ENCODE measurements at regions not wholly inside any gene's neighbourhood (a gene's known extent, or its start where the extent isn't known, plus 50 kb on each side); places are given as distances from the start of the nearest gene placed in this dataset.
"Not testable (repeated sequence)": the region's sequence is repeated elsewhere in the genome, so short reads cannot be mapped to it uniquely, and the experiment has no call there.

- no peak for DNase-seq
Observed at GRCh38 chr4:63226229-63226628, 1183.0 kb downstream of the TECRL start.

DNA sequence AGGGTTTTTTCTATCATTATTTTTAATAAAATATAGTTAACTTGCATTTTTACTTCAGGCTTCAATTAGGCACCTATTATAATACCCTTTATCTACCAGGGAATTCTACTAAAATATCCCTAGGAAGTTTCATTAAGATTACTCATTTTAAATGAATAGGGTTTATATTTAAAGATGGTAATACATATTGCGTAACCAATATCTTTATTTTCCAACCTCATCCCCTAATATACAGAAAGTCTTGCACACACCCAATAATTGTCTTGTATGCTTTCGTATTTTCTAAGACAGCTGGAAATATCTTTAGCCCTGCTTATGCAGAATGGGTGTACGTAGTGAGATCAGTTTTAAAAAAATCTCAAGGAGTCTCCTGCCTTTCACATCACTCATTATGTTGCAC is 1186.8 kb downstream of the TECRL start:
- DNase-seq: no peak

DNA sequence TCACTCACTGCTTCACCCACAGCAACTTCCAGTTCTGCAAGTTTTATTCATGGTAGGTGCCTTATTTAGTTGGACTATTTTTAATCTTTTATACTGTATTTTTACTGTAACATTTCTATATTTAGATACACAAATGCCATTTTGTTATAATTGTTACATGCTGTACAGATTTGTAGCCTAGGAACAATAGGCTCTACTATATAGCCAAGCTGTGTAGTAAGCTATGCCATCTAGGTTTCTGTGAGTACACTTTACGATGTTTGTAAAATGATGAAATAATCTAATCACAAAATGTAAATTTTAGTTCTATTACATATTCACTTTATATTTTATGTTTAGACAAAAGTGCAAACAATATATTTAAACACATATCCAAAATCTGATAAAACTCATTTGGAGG is 1187.8 kb downstream of the TECRL start:
- no peak for DNase-seq

DNA sequence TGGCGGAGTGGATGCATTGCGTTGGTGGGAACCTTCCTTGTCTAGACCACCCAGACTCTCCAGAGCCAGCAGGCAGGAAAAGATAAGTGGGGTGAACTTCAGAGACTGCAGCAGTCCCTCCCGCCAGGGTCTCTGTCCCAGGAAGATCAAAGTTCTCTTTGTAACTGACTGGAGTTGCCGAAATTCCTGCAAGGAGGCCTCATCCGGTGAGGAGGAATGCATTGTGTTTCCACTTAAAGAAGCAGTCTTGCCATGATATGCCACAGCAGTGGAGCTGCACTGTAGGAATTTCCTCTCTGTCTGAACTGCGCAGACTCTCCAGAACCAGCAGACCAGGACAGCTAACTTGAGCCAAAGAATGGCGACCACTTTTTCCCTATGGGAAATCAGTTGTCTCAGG is 1190.4 kb downstream of the TECRL start:
- DNase-seq: no peak

DNA sequence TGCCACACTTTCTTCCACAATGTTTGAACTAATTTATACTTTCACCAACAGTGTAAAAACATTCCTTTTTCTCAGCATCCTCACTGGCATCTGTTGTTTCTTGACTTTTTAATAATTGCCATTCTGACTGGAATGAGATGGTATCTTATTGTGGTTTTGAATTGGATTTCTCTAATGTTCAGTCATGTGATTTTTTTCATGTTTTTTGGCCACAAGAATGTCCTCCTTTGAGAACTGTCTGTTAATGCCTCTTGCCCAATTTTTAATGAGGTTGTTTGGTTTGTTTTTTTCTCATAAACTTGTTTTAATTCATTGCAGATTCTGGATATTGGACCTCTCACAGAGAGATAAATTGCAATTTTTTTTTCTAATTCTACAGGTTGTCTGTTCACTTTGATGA is 1195.2 kb downstream of the TECRL start:
- no peak for DNase-seq

GRCh38 chr4:63211776-63212479 is 1197.3 kb downstream of the TECRL start:
- no peak for DNase-seq

- no peak for DNase-seq
Observed at GRCh38 chr4:63211375-63211774, 1197.9 kb downstream of the TECRL start.

DNA sequence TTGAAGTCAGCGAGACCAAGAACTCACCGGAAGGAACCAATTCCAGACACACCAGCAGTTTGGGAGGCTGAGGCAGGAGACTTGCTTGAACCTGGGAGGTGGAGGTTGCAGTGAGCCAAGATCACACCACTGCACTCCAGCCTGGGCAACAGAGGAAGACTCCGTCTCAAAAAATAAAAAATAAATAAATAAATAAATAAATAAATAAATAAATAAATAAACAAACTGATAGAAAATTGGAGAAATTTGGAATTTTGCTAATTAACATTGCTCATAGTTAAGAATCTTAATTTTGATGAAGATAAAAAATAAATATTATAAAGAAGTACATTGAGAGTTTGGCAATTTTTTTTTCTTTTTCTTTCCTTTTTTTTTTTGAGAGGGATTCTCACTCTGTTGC is 1216.2 kb downstream of the TECRL start:
- DNase-seq: not testable (repeated sequence)

DNA sequence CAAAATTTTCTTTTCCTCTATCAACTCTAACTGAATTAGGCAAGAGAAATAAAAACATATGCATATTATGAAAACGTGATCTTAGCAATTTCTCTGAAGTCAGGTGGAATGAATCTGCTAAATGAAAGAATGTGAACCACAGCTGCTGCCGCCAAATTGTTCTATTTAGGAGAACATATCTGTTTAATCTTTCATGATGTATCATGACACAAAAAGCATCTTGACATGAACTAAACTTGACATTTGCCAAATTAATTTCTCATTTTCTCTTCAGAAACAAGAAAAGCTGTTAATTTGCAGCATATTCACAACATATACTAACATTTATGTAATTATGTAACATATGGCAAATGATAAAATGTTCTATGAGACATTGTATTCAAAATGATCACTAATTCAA is 1237.9 kb downstream of the TECRL start:
- no peak for DNase-seq

DNA sequence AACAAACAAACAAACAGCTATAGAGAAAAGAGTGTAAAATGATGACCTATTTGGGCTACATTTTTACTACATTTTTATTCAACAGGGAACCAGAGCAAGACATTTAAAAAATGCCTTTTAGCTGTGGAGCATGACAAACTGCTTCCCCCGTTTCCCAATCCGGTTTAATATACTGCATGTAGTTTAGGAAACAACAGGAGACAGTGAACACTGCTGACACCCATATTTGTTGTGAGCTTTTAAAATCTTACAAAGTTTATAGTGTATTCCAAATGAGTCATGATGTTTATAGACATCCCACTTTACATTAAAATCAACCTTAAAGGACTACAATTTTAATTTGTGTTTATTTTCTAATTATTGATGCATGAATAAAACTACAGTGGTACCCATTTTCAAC is 1238.3 kb downstream of the TECRL start:
- DNase-seq: no peak

GRCh38 chr4:63169836-63170235 is 1239.4 kb downstream of the TECRL start:
- DNase-seq: no peak

DNA sequence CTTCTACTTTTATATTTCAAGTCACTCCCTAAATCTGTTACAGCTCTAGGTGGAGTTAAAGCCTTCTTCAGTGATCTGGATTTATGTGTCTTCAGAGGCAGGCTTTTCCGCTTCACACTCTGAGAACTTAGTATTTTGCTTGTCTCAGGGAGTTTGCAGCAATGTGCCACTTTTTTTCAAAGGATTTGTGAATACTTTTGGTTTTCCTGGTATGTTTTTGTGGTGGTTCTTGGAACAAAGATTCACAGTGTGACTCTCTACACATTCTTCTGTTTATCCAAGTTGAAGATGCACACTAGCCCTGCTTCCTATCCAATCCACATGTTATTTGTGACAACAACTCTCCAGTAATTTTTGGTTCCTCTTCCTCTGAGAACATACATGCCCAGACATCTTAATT is 1253.7 kb downstream of the TECRL start:
- DNase-seq: no peak

GRCh38 chr4:63123441-63123840 is 1285.8 kb downstream of the TECRL start:
- DNase-seq: no peak

GRCh38 chr4:63122955-63123354 is 1286.3 kb downstream of the TECRL start:
- DNase-seq: no peak

DNA sequence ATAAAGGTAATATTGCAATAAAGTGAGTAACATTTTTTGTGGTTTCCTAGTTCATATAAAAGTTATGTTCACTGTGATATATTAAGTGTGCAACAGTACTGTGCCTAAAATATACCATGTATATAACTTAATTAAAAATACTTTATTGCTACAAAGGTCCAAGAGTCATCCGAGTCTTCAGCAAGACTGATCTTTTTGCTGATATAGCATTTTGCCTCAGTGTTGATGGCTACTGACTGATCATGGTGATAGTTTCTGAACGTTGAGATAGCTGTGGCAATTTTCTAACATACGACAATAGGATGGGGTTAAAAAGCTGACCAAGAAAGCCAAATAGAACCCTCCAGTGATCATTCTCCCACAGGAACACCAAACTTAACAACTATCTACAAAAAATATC is 1302.7 kb downstream of the TECRL start:
- DNase-seq: no peak

DNA sequence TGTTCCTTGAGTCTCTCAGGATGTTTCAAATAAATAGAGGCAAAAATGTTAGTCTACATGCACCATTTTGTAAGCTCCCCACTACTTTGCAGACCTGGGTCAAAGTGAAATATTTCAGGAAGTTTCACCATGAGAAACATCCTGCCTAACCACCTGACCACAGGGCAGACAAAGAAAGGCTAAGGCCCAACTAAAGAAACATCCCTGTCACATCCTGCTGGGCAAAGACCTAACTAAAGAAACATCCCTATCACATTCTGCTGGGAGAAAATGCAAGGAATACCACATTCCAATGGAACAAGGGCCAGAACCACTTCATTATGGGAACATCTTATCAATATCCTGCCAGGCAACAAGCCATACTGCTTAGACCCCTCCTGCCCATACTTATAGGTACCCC is 1303.4 kb downstream of the TECRL start:
- no peak for DNase-seq

GRCh38 chr4:63090641-63091040 is 1318.6 kb downstream of the TECRL start:
- no peak for DNase-seq

DNA sequence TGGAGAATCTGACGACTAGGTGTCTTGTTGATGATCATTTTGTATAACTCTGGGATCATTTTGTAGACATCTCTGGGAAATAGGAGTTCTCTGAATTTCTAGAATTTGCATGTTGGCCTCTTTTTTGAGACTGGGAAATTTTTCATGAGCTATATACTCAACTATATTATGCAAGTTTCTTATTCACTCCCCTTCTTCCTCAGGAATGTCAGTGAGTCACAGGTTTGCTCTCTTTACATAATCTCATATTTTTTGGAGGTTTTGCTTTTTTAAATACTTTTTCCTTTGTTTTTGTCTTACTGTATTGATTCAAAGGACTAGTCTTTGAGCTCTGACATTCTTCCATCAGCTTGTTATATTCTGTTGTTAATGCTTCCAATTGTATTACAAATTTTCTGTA is 1324.2 kb downstream of the TECRL start:
- DNase-seq: no peak

DNA sequence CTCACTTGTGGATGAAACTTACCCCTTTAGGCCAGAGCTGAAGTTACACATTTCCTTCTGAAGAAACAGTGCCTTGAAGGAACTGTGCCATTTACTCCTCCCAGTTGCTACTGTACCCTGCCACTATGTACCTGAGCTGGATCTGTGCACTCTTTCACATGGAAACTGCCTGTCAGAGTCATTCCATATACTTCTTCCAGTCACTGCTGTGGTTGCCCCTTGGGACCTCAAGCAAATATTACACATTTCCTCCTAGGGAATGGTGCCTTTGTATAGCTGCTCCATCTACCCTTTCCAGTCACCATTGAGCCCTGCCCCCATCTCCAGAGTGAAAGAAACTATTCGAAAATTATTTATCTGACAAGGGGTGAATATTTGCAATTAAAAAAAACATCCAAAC is 1328.3 kb downstream of the TECRL start:
- no peak for DNase-seq

DNA sequence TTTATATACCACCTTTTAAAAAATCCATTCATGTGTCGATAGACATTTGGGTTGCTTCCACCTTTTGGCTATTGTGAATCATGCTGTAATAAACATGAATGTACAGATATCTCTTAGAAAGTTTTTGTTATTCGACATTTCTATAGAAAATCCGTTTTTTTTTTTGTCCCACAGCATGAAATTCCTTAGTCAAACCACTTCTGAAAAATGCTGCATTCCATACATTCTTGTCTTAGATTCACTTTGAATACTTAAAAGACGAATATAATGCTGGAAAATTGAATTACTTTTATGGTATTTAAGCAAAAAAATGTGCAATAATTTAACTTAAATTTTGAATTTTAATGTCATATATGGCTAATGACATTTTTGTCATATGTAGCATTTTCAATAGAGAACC is 1345.5 kb downstream of the TECRL start:
- no peak for DNase-seq

- not testable (repeated sequence) for DNase-seq
Observed at GRCh38 chr4:63062891-63063290, 1346.4 kb downstream of the TECRL start.

DNA sequence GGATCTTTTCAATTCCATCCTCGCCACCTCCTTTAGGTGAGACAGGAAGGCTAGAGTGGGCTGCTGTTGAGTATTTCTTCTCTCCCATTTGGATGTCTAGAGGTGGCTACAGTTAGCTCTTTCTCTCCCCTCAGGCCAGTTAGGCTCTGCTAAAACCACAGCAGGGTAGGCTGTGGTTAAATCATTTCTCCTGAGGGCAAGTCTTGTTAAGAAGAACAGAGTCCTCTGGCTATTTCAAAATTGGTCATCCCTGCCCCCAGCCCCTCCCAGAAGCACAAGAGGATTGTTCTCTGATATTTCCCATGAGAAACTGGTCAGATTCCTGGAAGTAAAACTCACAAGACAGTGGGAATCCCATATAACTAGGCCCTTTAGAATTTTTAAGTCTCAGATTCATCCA is 1359.5 kb downstream of the TECRL start:
- DNase-seq: no peak

DNA sequence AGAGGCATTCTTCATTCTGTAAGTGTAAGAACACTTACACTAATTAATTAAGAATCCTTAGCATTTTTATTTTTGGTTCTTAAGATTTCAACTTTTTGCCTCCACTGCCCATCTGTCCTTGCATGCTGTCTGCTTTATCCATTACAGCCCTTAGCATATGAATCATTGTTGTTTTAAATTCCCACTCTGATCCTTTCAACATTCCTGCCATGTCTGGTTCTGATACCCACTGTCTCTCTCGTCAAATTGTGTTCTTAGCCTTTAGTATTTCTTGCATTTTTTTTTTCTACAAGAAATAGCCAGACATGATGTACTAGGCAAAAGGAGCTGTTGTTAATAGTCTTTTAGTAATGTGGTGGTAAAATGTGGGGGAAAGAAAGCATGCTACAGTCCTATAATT is 1360.0 kb downstream of the TECRL start:
- no peak for DNase-seq

DNA sequence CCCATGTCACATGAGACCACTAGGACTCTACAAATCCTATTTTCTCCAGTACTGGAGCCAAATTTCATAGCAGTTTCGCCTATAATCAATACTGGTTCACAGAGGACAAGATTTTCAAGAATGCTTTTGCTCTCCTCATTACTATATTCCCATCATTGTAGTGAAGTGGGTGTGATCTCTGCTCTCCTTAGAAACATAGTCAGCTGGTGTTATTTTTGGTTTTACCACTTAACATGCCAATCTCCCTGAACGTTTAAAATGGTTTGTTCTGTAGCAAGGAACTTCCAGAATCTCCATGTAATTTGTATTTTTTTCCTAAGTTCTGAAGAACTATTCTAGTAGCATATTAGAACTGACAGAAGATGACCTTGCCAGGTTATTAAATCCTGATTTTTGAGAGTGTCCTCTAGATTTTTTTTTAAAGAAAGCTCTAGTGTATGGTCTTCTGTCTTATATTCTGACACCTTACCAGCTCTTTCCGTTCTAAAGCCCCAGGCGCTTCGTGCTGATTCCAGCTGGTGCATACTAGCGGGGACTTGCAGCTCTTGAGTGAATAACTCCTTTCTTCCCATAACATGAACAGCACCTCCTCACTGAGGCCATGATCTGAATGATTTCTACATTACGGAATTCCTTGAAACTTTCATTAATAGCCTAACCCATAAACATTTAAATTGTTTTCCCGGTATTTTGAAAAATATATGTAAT is 1372.9 kb downstream of the TECRL start:
- no peak for DNase-seq

GRCh38 chr4:63029380-63029779 is 1379.9 kb downstream of the TECRL start:
- no peak for DNase-seq
